PC-9 (cell line): ENCODE measurements at regions not wholly inside any gene's neighbourhood (a gene's known extent, or its start where the extent isn't known, plus 50 kb on each side); places are given as distances from the start of the nearest gene placed in this dataset.

Experiments used
- BruUV-seq: library from RNA; stranded (reverse); fragments of 400-500 nt; replicated peaks from 2 replicates; lab custom pipeline; 2021; lab: Mats Ljungman, UMichigan
- CTCF ChIA-PET: fragments of 300-600 bp; sonication (Branson Sonifier 250); formaldehyde crosslinking; loops from one replicate; lab custom pipeline; 2022; ENCODE audit warnings: antibody characterized with exemption; lab: Charles Lee
- POLR2A ChIA-PET: fragments of 300-600 bp; sonication (Branson Sonifier 250); formaldehyde crosslinking; loops from one replicate; lab custom pipeline; 2022; ENCODE audit warnings: antibody characterized with exemption; ENCODE audit not compliant: unreplicated experiment; lab: Charles Lee
- DNase-seq, 2 experiments: peaks; one replicate each; pipeline versions ENCODE4 v3.0.0 to v3.0.0-alpha.2; 2015 to 2022; ENCODE audit warnings: mixed read lengths in 1 of 2
- H2AFZ ChIP-seq: fragments of 200-600 bp; sonication (generic); 2 replicates; pipeline ENCODE4 v1.8.1; 2017; ENCODE audit warnings: antibody characterized with exemption
- H3F3A ChIP-seq: fragments of 200-600 bp; sonication (generic); 2 replicates; pipeline ENCODE4 v1.8.1; 2017; ENCODE audit warnings: antibody characterized with exemption, mild to moderate bottlenecking, low read depth; ENCODE audit not compliant: insufficient read depth
- H3K27ac ChIP-seq: fragments of 200-600 bp; sonication (generic); 2 replicates; pipeline ENCODE4 v1.6.1; 2016; ENCODE audit warnings: mixed run types
- H3K27me3 ChIP-seq: fragments of 200-600 bp; sonication (generic); 2 replicates; pipeline ENCODE4 v1.6.1; 2016; ENCODE audit warnings: low read depth, mixed run types; ENCODE audit not compliant: insufficient read depth
- H3K36me3 ChIP-seq: fragments of 200-600 bp; sonication (generic); 2 replicates; pipeline ENCODE4 v1.6.1; 2016; ENCODE audit warnings: low read depth, mixed run types
- H3K4me1 ChIP-seq: fragments of 200-600 bp; sonication (generic); replicated peaks from 2 replicates; pipeline ENCODE4 v1.6.1; 2016; ENCODE audit warnings: mixed run types; ENCODE audit not compliant: insufficient read depth
- H3K4me2 ChIP-seq: fragments of 200-600 bp; sonication (generic); 2 replicates; pipeline ENCODE4 v1.6.1; 2017; ENCODE audit warnings: mixed run types
- H3K4me3 ChIP-seq: fragments of 200-600 bp; sonication (generic); 2 replicates; pipeline ENCODE4 v1.6.1; 2016; ENCODE audit warnings: mixed run types
- H3K79me2 ChIP-seq: fragments of 200-600 bp; sonication (generic); 2 replicates; pipeline ENCODE4 v1.6.1; 2017; ENCODE audit warnings: low read depth, mixed run types
- H3K9me2 ChIP-seq: fragments of 200-600 bp; sonication (generic); 2 replicates; pipeline ENCODE4 v1.8.1; 2017; ENCODE audit warnings: mild to moderate bottlenecking; ENCODE audit not compliant: insufficient read depth
- H3K9me3 ChIP-seq: fragments of 200-600 bp; sonication (generic); 2 replicates; pipeline ENCODE4 v1.8.1; 2016; ENCODE audit warnings: low read depth; ENCODE audit not compliant: insufficient read depth
- H4K20me1 ChIP-seq: fragments of 200-600 bp; sonication (generic); 2 replicates; pipeline ENCODE4 v1.8.1; 2017; ENCODE audit not compliant: insufficient read depth
- EZH2 ChIP-seq: fragments of 200-600 bp; sonication (generic); IDR thresholded peaks from 2 replicates; pipeline ENCODE4 v1.8.0; 2017; ENCODE audit warnings: antibody characterized with exemption, low read depth
- intact Hi-C: fragments of 100-400 bp; cut with micrococcal nuclease; formaldehyde crosslinking; loops from one replicate; pipeline ENCODE4 v1.10.0; 2022; ENCODE audit not compliant: unreplicated experiment
- TF ChIP-seq, protein P1 (sequence below): fragments of 200-600 bp; sonication (generic); conservative IDR thresholded peaks from 2 replicates; pipeline ENCODE4 v1.6.1; 2017; ENCODE audit warnings: mixed run types, antibody characterized with exemption, mild to moderate bottlenecking, moderate library complexity

DNA sequence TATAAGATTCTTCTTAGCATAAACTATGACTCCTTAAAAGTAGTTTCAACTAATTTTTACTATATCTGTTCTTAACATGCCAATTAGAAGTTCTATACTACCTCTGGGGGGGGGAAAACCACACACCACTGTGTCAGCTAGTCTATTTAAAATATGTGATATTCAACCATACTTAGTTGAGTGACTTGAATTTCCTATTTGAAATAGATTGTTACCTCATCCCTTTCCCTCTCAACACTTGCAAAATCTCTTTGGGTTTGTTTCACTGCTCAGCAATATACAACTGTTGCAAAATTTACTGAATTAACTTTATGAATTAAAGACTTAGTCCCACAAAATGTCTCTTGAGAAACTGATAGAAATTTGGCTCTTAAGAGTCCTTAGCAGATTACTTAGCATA, 151.1 kb upstream of the POU5F2 start:
- Histone ChIP-seq H4K20me1 (no peaks in the 10 kb centered on the region), H3K36me3 (no peaks in the 10 kb centered on the region), H2AFZ (no peak overlapping the region), H3K9me2 (no peaks in the 10 kb centered on the region), H3K79me2 (no peaks in the 10 kb centered on the region), H3K4me1 (no peaks in the 10 kb centered on the region), H3K9me3 (no peaks in the 10 kb centered on the region), H3K4me3 (no peak overlapping the region), H3K27me3 (no peaks in the 10 kb centered on the region), H3K4me2 (no peak overlapping the region), H3K27ac (no peak overlapping the region), H3F3A (no peaks in the 10 kb centered on the region)
- no peak for TF ChIP-seq EZH2
- TF ChIP-seq, protein P1, sequence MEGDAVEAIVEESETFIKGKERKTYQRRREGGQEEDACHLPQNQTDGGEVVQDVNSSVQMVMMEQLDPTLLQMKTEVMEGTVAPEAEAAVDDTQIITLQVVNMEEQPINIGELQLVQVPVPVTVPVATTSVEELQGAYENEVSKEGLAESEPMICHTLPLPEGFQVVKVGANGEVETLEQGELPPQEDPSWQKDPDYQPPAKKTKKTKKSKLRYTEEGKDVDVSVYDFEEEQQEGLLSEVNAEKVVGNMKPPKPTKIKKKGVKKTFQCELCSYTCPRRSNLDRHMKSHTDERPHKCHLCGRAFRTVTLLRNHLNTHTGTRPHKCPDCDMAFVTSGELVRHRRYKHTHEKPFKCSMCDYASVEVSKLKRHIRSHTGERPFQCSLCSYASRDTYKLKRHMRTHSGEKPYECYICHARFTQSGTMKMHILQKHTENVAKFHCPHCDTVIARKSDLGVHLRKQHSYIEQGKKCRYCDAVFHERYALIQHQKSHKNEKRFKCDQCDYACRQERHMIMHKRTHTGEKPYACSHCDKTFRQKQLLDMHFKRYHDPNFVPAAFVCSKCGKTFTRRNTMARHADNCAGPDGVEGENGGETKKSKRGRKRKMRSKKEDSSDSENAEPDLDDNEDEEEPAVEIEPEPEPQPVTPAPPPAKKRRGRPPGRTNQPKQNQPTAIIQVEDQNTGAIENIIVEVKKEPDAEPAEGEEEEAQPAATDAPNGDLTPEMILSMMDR, result no peak
- no TSS peak for BruUV-seq
- intact Hi-C loops, result loop anchor here (10.0 kb wide), 1 partner anchor 298 kb away; no protein-coding TSS in a partner anchor
- ChIA-PET POLR2A (no interaction called here), CTCF (no interaction called here)
- no peak for DNase-seq

DNA sequence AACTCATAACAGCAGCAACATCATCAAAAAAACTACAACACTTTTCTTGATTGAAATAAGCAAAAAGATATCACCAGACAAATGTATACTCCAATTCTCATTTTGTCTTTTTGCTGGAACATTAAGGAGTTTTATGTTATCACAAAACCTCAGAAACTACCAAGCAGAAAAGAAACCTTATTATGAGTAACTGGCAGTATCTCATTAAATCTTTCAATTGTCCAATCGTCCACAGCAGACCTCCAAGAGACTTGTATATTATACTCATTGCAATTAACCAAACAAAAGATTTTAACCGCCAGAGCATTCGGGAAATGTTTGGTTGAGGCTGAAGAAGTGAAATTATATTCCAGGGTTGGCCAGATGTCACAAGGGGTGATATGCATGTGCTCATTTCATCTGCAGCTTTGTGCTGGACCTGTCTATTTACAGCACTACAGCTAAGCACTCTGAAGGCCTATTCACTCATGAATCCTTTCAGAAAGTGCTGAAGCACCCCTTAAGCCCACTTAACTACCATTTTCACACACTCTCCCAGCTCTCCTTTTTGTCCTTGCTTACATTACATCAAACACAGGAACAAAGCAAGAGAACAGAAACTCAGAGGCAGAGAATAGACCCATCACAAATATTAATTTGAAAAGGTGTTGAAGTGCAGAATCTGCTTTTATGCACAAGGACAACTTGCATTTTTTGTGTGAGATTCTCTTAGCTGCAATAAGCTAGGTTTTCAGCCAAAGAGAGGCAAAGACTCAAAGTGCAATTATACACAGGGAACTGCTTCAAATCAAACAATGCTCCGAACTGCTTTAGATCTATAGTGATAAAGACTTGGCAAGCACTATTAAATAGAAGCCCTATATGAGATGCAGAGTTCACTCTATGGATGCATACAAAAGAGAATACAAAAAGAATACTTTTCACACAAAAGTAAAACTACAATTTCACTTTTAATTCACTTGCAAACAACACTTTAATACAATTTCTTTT, 150.4 kb upstream of the POU5F2 start:
- BruUV-seq, result no TSS peak
- CTCF ChIA-PET, result no interaction called here

DNA sequence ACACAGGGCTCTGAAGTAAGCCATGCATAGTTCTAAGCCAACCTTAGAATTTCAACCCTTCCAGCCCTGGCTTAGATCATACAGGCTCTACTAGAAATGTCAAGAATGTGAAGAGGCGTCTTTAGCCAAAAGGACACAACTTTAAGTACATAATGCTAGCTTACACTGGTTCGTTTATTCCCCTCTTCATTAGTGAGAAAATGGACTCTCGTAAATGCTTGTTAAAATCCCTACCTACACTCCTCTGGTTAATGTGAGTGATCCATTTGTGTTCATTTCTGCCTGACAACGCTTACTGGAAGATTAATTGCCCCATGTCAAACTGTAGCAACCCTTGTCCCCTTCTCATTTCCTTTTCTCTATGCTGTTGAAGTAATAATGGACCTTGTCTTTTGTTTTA, 149.3 kb upstream of the POU5F2 start:
- Histone ChIP-seq H2AFZ (no peak overlapping the region), H3F3A (no peaks in the 10 kb centered on the region), H3K9me2 (no peaks in the 10 kb centered on the region), H3K4me3 (no peak overlapping the region), H3K79me2 (no peaks in the 10 kb centered on the region), H4K20me1 (no peaks in the 10 kb centered on the region), H3K36me3 (no peaks in the 10 kb centered on the region), H3K9me3 (no peaks in the 10 kb centered on the region), H3K4me2 (no peak overlapping the region), H3K27me3 (no peaks in the 10 kb centered on the region), H3K4me1 (no peaks in the 10 kb centered on the region), H3K27ac (no peak overlapping the region)
- CTCF ChIA-PET, result no interaction called here
- no peak for DNase-seq
- POLR2A ChIA-PET, result no interaction called here
- BruUV-seq, result no TSS peak
- TF ChIP-seq, protein P1, result no peak
- no peak for TF ChIP-seq EZH2
- intact Hi-C loops, result loop anchor here (10.0 kb wide), 1 partner anchor 296 kb away; no protein-coding TSS in a partner anchor

More for the DNA sequence above, 150.4 kb upstream of the POU5F2 start:
- H3K9me2 ChIP-seq, result no peaks in the 10 kb centered on the region
- no peak overlapping the region for H2AFZ ChIP-seq
- H3K4me1 ChIP-seq, result no peaks in the 10 kb centered on the region
- intact Hi-C loops, result loop anchor here (10.0 kb wide), 1 partner anchor 297 kb away; no protein-coding TSS in a partner anchor
- H4K20me1 ChIP-seq, result no peaks in the 10 kb centered on the region
- no peak overlapping the region for H3K4me3 ChIP-seq
- no peaks in the 10 kb centered on the region for H3K9me3 ChIP-seq
- no peak overlapping the region for H3K27ac ChIP-seq
- TF ChIP-seq, protein P1, result no peak
- no peaks in the 10 kb centered on the region for H3K36me3 ChIP-seq
- no peaks in the 10 kb centered on the region for H3K79me2 ChIP-seq
- DNase-seq, result no peak
- H3K4me2 ChIP-seq, result no peak overlapping the region
- no peaks in the 10 kb centered on the region for H3F3A ChIP-seq
- no peaks in the 10 kb centered on the region for H3K27me3 ChIP-seq
- POLR2A ChIA-PET, result no interaction called here
